CD4-positive, alpha-beta memory T cell (primary cell): ENCODE measurements at regions not wholly inside any gene's neighbourhood (a gene's known extent, or its start where the extent isn't known, plus 50 kb on each side); places are given as distances from the start of the nearest gene placed in this dataset.
"Not testable (repeated sequence)": the region's sequence is repeated elsewhere in the genome, so short reads cannot be mapped to it uniquely, and the experiment has no call there.

Source experiments
- CTCF ChIA-PET: fragments of 350-600 bp; sonication (Branson Sonifier 250); formaldehyde crosslinking; loops from one replicate; lab custom pipeline; 2021; ENCODE audit warnings: inconsistent platforms; ENCODE audit not compliant: partially characterized antibody; lab: Charles Lee
- POLR2A ChIA-PET: fragments of 350-600 bp; sonication (Branson Sonifier 250); formaldehyde crosslinking; loops from one replicate; lab custom pipeline; 2021; ENCODE audit not compliant: partially characterized antibody; lab: Charles Lee
- DNase-seq, 5 donors: peaks; one replicate each; pipeline versions ENCODE4 v3.0.0 to v3.0.0-alpha.2; 2020 to 2022; ENCODE audit warnings: mixed read lengths in 1 of 5
- H3K27ac ChIP-seq: one replicate; pipeline ENCODE4 v1.7.0; 2013; ENCODE audit warnings: low read depth, low read length
- H3K27me3 ChIP-seq: 2 replicates; pipeline ENCODE4 v1.7.0; 2013; ENCODE audit warnings: mild to moderate bottlenecking, low read length, moderate library complexity; ENCODE audit not compliant: insufficient read depth
- H3K36me3 ChIP-seq: 2 replicates; pipeline ENCODE4 v1.7.0; 2013; ENCODE audit warnings: mild to moderate bottlenecking, low read length, moderate library complexity; ENCODE audit not compliant: insufficient read depth
- H3K4me1 ChIP-seq: 2 replicates; pipeline ENCODE4 v1.7.0; 2013; ENCODE audit warnings: mild to moderate bottlenecking, low read length, moderate library complexity; ENCODE audit not compliant: insufficient read depth
- H3K4me3 ChIP-seq, 2 donors: one replicate each; pipeline ENCODE4 v1.7.0; 2013; ENCODE audit warnings: low read length in 2 of 2, mild to moderate bottlenecking in 1 of 2
- H3K9me3 ChIP-seq, 2 donors: one replicate each; pipeline ENCODE4 v1.7.0; 2013; ENCODE audit warnings: low read length in 2 of 2, control low read depth in 1 of 2; ENCODE audit not compliant: control insufficient read depth in 1 of 2
- H3K27ac Mint-ChIP-seq, 7 donors: one replicate each; pipeline ENCODE4 v1.8.0; 2020 to 2021; ENCODE audit warnings: mixed read lengths in 7 of 7, mild to moderate bottlenecking in 6 of 7, inconsistent platforms in 3 of 7, moderate library complexity in 3 of 7
- H3K27me3 Mint-ChIP-seq, 2 donors: one replicate each; pipeline ENCODE4 v1.8.0; 2020 to 2021; ENCODE audit warnings: mixed read lengths in 2 of 2
- H3K36me3 Mint-ChIP-seq, 2 donors: one replicate each; pipeline ENCODE4 v1.8.0; 2020 to 2021; ENCODE audit warnings: mixed read lengths in 2 of 2, inconsistent platforms in 1 of 2, mild to moderate bottlenecking in 1 of 2
- H3K4me1 Mint-ChIP-seq, 4 donors: one replicate each; pipeline ENCODE4 v1.8.0; 2020 to 2021; ENCODE audit warnings: mixed read lengths in 4 of 4, mild to moderate bottlenecking in 1 of 4
- H3K4me3 Mint-ChIP-seq, 8 donors: one replicate each; pipeline ENCODE4 v1.8.0; 2020 to 2021; ENCODE audit warnings: mixed read lengths in 8 of 8, mild to moderate bottlenecking in 7 of 8, moderate library complexity in 6 of 8, inconsistent platforms in 3 of 8
- H3K9me3 Mint-ChIP-seq, 8 donors: one replicate each; pipeline ENCODE4 v1.8.0; 2020 to 2021; ENCODE audit warnings: mixed read lengths in 8 of 8, mild to moderate bottlenecking in 5 of 8, inconsistent platforms in 3 of 8, moderate library complexity in 1 of 8
- intact Hi-C: fragments of 100-400 bp; cut with micrococcal nuclease; formaldehyde crosslinking; loops from one replicate; pipeline ENCODE4 v1.15.1; 2023

DNA sequence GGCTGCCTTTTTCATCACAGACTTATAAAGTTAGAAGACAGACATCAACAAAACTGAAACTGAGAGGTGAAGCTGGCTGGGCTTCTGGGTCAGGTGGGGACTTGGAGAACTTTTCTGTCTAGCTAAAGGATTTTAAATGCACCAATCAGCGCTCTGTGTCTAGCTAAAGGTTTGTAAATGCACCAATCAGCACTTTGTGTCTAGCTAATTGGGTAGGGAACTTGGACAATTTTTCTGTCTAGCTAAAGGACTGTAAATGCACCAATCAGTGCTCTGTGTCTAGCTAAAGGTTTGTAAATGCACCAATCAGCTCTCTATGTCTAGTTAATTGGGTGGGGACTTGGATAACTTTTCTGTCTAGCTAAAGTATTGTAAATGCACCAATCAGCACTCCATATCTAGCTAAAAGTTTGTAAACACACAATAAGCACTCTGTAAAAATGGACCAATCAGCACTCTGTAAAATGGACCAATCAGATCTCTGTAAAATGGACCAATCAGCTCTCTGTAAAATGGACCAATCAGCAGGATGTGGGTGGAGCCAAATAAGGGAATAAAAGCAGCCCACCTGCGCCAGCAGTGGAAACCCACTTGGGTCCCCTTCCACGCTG lies 710.3 kb upstream of the INTU start:
- H3K36me3 Mint-ChIP-seq, H3K27me3 ChIP-seq, POLR2A ChIA-PET, H3K4me1 ChIP-seq, intact Hi-C loops, H3K4me3 Mint-ChIP-seq, H3K36me3 ChIP-seq, H3K9me3 ChIP-seq, H3K27ac Mint-ChIP-seq, H3K27ac ChIP-seq, H3K4me3 ChIP-seq, DNase-seq, H3K4me1 Mint-ChIP-seq, CTCF ChIA-PET, H3K27me3 Mint-ChIP-seq: not testable (repeated sequence)
- H3K9me3 Mint-ChIP-seq: peaks cover 0 to 34% (median 10%) of the 10 kb centered on the region in 8 donors

DNA sequence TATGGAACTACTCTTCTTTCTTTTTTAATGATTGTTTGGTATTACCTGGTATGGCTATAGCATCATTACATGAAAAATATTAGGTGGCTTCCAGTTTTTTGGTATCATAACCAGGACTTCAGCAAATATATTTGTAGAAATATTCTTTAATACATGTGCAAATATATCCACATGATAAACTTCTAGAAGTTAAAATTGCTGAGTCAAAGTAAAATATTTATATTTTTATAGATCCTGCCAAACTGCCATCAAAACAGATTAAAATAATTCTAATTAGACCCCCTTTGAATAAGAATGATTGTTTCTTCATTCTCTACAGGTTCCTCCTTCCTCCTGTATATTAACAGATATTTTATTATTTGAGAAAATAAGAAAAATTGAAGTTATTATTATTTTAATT lies 708.5 kb upstream of the INTU start:
- Histone ChIP-seq H3K9me3 (no peaks in the 10 kb centered on the region), H3K4me3 (no peak overlapping the region), H3K27me3 (no peaks in the 10 kb centered on the region), H3K27ac (no peak overlapping the region), H3K36me3 (no peaks in the 10 kb centered on the region), H3K4me1 (no peaks in the 10 kb centered on the region)
- Mint-ChIP-seq H3K4me1 (no peaks in the 10 kb centered on the region), H3K36me3 (no peaks in the 10 kb centered on the region), H3K4me3 (no peak overlapping the region), H3K27me3 (no peaks in the 10 kb centered on the region), H3K9me3 (peaks cover 0 to 24% (median 9%) of the 10 kb centered on the region in 8 donors), H3K27ac (no peak overlapping the region)
- ChIA-PET POLR2A (no interaction called here), CTCF (no interaction called here)
- no peak for DNase-seq
- intact Hi-C loops: no loop called here

DNA sequence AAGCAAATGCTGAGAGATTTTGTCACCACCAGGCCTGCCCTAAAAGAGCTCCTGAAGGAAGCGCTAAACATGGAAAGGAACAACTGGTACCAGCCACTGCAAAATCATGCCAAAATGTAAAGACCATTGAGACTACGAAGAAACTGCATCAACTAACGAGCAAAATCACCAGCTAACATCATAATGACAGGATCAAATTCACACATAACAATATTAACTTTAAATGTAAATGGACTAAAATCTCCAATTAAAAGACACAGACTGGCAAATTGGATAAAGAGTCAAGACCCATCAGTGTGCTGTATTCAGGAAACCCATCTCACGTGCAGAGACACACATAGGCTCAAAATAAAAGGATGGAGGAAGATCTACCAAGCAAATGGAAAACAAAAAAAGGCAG lies 702.7 kb upstream of the INTU start:
- H3K4me3 ChIP-seq, POLR2A ChIA-PET, H3K4me1 ChIP-seq, H3K36me3 Mint-ChIP-seq, H3K9me3 ChIP-seq, intact Hi-C loops, H3K27me3 ChIP-seq, H3K36me3 ChIP-seq, H3K27me3 Mint-ChIP-seq, H3K27ac ChIP-seq, DNase-seq, CTCF ChIA-PET, H3K4me3 Mint-ChIP-seq, H3K4me1 Mint-ChIP-seq, H3K27ac Mint-ChIP-seq: not testable (repeated sequence)
- peaks cover 0 to 15% (median 7%) of the 10 kb centered on the region in 8 donors for H3K9me3 Mint-ChIP-seq

DNA sequence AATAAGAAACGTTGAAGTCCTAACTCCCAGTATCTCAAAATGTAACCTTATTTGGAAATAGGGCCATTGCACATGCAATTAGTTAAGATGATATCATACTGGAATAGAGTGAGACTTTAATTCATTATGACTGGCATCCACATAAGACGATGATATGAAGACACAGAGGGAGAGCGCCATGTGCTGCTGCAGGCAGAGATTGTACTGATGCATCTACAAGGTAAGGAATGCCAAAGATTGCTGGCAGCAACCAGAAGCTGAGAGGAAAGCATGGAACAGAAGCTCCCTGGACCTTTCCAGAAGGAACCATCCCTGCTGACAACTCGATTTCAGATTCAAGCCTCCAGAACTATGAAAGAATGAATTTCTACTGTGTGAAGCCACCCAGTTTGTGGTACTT lies 697.0 kb upstream of the INTU start:
- no peak overlapping the region for H3K27ac Mint-ChIP-seq
- H3K36me3 Mint-ChIP-seq: no peaks in the 10 kb centered on the region
- no peaks in the 10 kb centered on the region for H3K36me3 ChIP-seq
- peaks cover 0 to 9% (median 4%) of the 10 kb centered on the region in 8 donors for H3K9me3 Mint-ChIP-seq
- H3K4me1 Mint-ChIP-seq: no peaks in the 10 kb centered on the region
- intact Hi-C loops: no loop called here
- no peak for DNase-seq
- H3K9me3 ChIP-seq: no peaks in the 10 kb centered on the region
- no peak overlapping the region for H3K27ac ChIP-seq
- H3K4me1 ChIP-seq: no peaks in the 10 kb centered on the region
- no peak overlapping the region for H3K4me3 Mint-ChIP-seq
- ChIA-PET POLR2A (no interaction called here), CTCF (no interaction called here)
- no peaks in the 10 kb centered on the region for H3K27me3 ChIP-seq
- no peak overlapping the region for H3K4me3 ChIP-seq
- H3K27me3 Mint-ChIP-seq: no peaks in the 10 kb centered on the region

DNA sequence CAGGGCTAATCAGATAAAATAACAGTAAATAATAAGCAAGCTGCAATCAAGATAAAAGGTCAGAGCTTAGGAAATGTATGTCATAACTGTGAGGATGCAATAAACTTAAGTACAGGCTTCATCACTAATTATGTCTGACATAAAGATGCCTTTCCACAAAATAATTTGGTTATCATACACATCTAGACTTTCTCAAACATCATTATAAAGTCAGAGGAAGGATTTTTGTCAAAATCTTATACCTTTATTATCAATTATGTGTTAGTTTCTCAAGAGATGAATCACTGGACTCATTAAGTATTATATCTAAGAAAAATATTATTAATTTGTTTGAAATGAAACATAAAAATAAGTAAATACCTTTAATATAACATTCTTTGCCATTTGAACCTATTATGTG lies 695.4 kb upstream of the INTU start:
- H3K4me3 Mint-ChIP-seq: no peak overlapping the region
- no peaks in the 10 kb centered on the region for H3K27me3 Mint-ChIP-seq

DNA sequence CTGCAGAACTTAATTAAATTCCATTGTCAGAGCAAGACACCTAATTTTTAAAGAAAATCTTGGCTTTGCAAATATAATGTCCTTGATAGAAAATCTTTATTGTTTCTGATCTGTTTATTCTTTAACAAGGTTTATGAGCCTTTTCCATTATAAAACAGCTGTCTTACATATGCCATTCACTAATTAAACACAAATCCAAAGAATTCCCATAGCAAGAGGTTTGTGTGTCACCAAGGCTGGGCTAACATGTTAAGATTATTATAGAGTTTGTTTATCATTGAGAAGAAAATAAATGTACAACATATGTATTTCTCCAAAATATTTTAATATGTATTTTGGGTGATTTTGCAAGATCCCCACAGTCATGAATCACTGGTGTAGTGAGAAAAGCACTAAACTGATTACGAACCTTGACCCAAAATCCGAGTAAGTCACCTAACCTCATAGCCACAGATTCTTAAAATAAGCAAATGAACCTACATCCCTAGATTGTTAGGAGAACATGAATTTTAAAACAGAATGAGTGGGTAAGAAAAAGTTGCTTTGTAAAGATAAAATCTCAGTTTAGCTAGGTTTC lies 694.8 kb upstream of the INTU start:
- ChIA-PET CTCF (no interaction called here), POLR2A (no interaction called here)
- no peaks in the 10 kb centered on the region for H3K27me3 ChIP-seq
- Mint-ChIP-seq H3K4me1 (no peaks in the 10 kb centered on the region), H3K36me3 (no peaks in the 10 kb centered on the region), H3K4me3 (no peak overlapping the region), H3K9me3 (peaks cover 0 to 14% (median 6%) of the 10 kb centered on the region in 8 donors), H3K27me3 (no peaks in the 10 kb centered on the region), H3K27ac (no peak overlapping the region)
- DNase-seq: no peak
- no peak overlapping the region for H3K27ac ChIP-seq
- H3K9me3 ChIP-seq: no peaks in the 10 kb centered on the region
- H3K36me3 ChIP-seq: no peaks in the 10 kb centered on the region
- intact Hi-C loops: no loop called here
- no peak overlapping the region for H3K4me3 ChIP-seq
- no peaks in the 10 kb centered on the region for H3K4me1 ChIP-seq

More for the DNA sequence above, 695.4 kb upstream of the INTU start:
- Mint-ChIP-seq H3K36me3 (no peaks in the 10 kb centered on the region), H3K27ac (no peak overlapping the region), H3K9me3 (peaks cover 0 to 14% (median 6%) of the 10 kb centered on the region in 8 donors), H3K4me1 (no peaks in the 10 kb centered on the region)
- Histone ChIP-seq H3K36me3 (no peaks in the 10 kb centered on the region), H3K27me3 (no peaks in the 10 kb centered on the region), H3K27ac (no peak overlapping the region), H3K4me1 (no peaks in the 10 kb centered on the region), H3K4me3 (no peak overlapping the region), H3K9me3 (no peaks in the 10 kb centered on the region)
- CTCF ChIA-PET: no interaction called here
- intact Hi-C loops: no loop called here
- DNase-seq: no peak
- POLR2A ChIA-PET: no interaction called here

DNA sequence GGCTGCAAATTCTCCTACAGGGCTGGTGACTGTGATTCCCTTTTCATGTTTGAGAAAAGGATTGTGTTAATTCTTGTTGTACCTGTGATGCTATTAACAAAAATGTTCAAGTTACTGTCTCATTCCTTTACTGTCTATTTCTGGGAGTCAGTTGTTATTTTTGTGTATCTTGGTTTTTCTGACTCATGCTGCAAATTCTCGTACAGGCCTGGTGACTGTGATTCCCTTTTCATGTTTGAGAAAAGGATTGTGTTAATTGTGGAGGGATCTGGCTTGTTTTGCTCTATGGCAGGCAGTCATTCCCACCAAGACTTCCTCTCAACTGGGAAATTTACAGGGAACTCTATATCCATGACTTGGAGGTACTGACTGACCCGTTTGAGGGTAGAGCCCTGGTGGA lies 693.4 kb upstream of the INTU start:
- Histone ChIP-seq H3K36me3 (no peaks in the 10 kb centered on the region), H3K4me3 (no peak overlapping the region), H3K9me3 (no peaks in the 10 kb centered on the region), H3K4me1 (no peaks in the 10 kb centered on the region), H3K27ac (no peak overlapping the region), H3K27me3 (no peaks in the 10 kb centered on the region)
- CTCF ChIA-PET: no interaction called here
- Mint-ChIP-seq H3K36me3 (no peaks in the 10 kb centered on the region), H3K9me3 (peaks cover 0 to 14% (median 6%) of the 10 kb centered on the region in 8 donors), H3K27ac (no peak overlapping the region), H3K4me3 (no peak overlapping the region), H3K27me3 (no peaks in the 10 kb centered on the region), H3K4me1 (no peaks in the 10 kb centered on the region)
- intact Hi-C loops: no loop called here
- no peak for DNase-seq
- POLR2A ChIA-PET: no interaction called here
